ENCODE measurements at regions not wholly inside any gene's neighbourhood (a gene's known extent, or its start where the extent isn't known, plus 50 kb on each side); places are given as distances from the start of the nearest gene placed in this dataset.
"Not testable (repeated sequence)": the region's sequence is repeated elsewhere in the genome, so short reads cannot be mapped to it uniquely, and the experiment has no call there.

DNA sequence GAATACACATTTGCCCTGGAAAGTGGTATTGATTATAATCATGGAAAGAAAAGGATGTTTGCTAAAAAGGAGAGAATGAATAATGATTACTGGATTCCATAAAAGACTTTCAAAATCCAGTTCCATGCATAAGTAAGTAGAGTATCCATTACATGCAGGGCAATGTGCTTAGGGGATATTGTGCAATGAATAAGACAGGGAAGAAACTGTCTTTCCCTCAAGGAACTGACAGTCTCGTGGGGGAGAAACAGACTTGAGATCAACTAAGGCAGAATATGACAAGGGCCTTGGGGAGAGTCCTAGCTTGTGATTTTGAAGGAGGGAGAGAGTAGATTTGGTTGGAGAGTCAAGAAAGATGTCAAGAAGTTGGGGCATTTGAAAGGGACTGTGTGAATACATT is 130.6 kb downstream of the SPP2 start:
- DNase-seq: no peak

DNA sequence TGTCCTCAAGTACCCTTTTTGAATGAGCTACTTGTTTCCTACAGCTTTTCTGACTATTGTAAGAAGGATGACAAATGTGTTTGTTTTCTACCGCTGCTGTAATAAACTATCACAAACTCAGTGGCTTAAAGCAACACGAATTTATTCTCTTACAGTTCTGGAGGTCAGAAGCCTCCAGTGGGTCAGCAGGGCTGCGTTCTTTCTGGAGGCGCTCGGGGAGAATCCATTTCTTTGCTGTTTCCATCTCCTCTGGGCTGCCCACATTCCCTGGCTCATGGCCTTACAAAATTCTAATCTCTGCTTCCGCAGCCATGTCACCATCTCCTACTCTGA is 128.5 kb downstream of the SPP2 start:
- no peak for DNase-seq

DNA sequence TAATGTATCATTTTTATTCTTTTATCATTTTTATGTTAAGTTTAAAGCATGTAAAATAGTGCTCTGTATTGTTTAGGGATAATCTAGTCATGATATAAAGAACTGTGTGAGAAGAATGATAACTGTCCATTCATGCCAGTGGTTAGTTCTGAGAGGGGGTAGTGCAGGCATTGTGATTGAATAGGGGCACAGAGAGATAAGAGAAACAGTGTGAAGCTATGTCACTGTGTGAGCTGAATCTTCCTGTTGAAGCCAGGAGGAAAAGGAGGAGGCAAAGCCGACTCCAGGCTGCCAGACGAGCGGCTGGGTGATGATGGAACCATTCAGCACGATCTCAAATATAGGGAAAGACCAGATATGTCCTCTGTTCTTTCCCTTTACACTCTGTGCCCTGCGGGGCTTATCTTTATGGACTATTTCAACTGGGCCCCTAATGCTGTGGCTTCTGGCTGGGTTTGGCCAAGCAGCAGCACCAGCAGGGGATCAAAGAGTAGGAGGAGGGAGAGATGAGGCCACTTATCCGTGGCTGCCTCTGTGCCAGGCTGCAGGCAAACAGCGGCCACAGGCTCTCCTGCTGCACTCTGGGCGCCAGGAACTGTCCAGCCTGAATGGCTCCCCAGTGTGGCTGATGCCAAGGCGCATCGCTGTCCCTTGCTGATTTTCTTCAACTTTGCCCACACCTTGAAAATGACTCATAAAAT is 128.0 kb downstream of the SPP2 start:
- DNase-seq: no peak

DNA sequence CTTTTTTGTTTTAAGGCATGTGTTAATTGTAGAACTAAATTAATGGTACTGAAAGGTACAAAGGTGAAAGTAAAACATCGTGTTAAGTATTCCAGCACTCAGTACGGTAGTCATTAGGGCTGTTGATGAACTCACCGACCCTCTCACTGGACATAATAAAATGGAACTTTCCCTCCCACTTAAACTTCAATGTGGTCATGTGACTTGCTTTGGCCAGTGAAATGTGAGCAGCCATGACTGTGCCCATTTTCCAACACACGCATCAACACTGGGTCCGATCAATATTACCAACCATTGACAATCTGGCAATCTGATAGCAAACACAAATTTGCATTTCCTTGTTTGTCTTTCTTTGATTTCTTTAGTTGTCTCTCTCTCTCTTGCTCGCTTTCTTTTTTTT is 125.1 kb downstream of the SPP2 start:
- no peak for DNase-seq

DNA sequence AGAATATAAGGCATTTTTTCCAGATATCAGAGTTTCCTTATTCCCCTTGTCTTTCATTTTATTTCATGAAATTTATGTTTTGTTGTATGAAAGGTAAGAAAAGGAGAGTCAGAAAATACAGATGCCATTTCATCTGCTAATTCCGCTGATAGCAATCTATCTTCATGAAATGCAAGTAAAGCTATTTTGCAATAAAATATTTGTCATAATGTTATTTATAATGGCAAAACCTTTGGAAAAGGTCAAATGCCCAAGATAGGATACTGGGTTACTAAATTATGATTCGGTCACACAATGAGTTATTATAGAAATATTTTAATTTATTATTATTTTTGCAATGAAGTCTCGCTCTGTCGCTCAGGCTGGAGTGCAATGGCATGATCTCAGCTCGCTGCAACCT is 124.2 kb downstream of the SPP2 start:
- DNase-seq: no peak

DNA sequence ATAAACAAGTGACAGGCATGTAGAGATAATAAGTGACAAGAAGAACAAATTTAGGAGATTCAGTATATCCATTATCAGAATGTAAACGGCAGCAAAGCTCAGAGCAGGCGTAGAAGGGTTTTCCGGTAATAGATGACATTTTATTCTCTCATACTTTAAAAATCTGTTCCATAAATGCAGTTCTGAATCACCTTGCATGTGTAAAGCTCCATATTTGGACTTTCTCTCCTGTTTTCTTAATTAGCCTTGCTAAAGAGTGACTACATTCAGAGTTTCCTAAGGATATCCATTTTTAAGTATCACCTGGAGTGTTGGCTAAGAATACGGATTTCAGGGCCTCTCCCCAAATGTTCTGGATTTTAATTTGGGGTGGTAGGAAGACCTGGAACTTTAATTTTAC is 122.0 kb downstream of the SPP2 start:
- DNase-seq: no peak

DNA sequence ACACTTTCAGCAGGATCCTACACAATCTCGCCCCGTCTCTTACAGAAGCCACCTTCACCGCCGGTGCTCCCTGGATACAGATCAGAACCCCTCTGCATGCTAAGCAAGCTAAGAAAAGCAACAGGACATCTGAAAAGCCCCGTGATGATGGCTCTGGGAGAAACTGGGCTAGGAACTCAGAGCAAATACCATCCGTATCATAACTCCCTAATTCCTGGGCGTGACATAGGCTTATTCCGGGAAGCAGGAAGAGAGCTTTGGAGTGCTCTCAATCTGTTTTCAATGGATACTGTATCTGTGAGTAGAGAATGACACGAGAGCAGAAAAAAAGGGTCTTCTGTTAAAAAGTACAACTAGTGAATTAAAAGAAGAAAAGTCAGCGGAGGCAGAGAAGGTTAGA is 121.6 kb downstream of the SPP2 start:
- DNase-seq: no peak

DNA sequence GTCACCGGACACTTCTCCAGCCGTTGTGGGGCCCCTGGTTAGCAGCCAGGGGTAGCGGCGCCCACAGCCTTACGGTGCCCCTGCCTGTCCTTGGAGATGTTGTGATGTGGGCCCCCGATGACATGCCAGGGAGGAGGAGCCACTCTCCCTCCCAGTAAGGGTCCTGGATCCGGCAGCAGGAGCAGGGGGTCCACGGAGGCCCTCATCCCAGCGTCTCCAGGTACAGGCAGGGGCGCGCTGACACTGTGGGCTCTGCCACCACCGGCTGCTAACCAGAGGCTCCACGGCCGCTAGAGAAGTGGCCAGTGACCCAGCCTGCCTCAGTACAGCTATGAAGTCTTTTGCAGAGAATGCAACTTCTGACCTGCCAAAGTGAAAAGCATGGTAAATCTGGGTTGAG is 121.2 kb downstream of the SPP2 start:
- DNase-seq: no peak

DNA sequence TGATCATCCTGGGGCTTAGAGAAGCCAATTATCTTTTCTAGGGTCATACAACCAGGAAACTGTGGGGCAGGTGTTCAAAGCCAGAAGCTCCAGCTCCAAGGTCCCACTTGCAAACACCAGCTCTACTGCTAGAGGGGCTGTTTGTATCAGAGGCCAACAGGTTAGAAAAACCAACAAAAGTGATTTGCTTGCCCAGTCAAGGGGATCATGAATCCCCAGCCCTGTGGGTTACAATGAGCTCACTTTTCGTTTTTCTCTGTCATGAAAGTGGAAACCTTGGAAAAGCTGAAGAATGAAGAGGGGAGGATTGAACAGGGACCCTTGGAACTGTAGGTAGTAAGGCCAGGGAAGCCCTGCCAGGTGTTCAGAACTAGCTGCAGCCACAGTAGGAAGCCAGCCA is 119.2 kb downstream of the SPP2 start:
- DNase-seq: no peak

DNA sequence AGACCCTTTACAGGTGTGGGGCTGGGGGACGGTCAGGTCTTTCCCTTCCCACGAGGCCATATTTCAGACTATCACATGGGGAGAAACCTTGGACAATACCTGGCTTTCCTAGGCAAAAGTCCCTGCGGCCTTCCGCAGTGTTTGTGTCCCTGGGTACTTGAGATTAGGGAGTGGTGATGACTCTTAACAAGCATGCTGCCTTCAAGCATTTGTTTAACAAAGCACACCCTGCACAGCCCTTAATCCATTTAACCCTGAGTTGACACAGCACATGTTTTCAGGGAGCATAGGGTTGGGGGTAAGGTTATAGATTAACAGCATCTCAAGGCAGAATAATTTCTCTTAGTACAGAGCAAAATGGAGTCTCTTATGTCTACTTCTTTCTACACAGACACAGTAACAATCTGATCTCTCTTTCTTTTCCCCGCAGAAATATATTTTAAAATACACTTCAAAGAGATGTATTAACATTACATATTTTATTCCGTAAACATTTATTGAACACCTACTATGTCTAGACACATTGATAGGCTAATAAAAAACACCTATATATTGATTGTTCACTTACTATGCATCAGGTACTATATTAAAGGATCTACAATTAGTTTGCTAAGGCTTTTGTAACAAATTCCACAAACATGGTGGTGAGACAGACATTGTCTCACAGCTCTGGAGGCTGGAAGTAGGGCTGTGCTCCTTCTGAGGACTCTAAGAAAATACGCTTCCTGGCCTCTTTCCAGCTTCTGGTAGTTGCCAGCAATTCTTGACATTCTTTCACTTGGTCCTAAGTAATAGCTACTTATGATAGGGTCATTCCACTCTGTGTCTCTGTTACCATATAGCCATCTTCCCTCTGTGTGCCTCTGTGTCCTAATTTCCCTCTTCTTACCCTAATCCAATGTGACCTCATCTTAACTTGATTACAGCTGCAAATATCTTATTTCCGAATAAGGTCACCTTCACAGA is 118.4 kb downstream of the SPP2 start:
- DNase-seq: not testable (repeated sequence)

DNA sequence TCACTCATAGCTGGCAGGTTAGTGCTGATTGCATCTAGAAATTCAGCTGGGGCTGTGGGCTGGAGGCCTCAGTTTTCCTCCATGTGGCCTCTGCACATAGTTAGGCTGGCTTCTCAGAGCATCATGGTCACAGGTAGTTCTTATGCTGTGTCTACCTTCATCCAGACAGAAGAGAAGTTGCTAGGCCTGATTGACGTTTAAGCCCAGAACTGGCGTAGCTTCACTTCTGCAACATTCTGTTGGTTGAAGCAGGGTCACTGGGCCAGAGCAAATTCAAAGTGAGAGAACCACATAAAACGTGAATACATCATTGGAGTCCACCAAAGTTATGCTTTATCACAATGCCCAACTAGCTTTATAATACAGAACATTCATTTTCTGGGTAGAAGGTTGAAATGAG is 116.0 kb downstream of the SPP2 start:
- no peak for DNase-seq

DNA sequence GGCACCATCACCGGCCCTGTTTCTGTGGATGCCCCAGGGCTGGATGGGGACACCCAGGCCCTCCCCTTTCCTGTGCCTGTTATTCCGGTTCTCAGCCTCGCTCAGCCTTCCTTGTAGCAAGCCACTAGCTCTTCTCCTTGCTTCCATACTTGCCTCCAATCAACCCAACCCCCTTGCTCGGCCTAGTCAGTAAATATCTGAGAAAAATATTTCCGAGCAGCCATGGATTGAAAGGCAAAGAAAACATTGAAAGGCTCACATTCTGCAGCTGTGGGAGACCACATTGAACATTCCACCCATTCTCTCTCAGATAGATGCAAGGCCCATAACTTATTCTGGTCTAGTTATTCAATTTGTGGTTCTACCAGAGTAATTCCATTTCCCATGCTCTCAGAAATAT is 114.9 kb downstream of the SPP2 start:
- no peak for DNase-seq

DNA sequence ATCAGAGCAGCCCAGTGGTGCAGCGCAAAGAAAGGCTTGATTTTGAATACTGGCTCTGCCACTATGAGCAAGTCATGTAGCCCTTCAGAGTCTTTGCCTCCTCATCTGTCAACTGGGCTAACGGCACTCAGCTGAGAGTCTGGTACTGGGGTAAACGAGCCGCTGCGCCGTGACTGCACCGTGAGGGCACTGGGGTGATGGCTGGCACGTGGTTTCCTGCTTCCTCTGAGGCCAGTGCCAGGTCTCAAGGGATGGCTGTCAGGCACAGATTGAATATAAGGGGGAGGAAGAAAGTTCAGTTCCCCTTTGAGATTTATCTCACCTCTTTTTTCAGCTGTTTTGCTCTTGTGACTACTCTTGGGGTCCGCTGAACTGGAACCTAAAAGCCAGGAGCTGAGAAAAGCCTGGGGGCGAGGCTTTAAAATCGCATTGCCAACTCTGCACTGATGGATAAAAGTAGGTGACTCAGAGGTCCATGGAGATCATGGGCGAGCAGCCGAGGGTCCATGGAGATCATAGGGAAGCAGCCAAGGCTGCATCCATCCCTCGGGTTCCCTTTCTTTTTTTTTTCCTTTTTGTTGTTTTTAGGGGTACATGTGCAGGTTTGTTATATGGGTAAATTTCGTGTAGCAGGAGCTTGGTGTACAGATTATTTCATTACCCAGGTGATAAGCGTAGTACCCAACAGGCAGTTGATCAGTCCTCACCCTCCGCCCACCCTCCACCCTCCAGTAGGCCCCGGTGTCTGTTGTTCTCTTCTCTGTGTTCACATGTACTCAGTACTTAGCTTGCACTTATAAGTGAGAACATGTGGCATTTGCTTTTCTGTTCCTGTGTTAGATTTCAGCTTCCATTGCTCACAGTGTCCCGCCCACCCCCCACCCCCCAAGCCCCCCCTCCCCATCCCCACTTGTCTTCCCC is 114.3 kb downstream of the SPP2 start:
- peak; percentile 29 for DNase-seq

DNA sequence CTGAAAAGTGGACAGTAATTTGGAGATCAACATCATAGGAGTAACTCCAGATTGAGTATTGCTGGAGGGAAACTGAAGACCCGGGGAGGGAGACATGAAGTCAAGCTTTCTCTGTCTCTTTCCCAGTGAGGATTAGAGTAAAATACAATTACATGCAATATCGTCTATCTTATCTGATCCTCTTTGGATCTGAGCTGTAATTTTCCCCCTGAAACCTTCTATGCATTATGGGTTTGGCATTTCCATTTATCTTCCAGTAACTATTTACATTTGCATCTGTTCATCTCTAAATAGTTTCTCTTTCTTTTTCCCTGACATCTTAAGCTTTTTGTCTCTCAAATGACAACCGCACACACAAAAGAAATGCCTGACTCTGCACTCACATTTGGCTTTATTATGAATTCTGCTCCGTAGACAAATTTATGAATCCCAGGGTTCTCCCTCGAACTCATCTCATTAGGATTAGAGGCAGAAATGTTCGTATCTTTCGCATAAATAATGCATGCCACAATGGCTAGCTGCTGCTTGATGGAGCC is 113.1 kb downstream of the SPP2 start:
- DNase-seq: no peak

DNA sequence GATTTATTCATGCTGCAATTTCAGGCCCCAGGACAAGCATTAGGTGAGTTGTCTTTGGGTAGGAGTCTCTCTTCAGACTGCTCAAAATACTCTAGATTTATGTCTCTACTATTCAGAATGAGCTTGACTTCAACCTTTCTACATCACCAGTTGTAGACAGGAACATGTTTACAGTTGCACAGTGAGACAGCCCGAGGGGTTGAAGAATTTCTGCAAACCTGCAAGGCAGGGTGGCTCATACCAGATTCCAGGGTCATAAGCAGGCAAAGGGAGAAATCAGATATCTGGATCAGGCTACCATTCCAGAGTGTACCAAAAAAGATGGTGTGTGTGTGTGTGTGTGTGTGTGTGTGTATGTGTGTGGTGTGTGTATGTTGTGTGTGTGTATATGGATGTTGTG is 112.4 kb downstream of the SPP2 start:
- no peak for DNase-seq

DNA sequence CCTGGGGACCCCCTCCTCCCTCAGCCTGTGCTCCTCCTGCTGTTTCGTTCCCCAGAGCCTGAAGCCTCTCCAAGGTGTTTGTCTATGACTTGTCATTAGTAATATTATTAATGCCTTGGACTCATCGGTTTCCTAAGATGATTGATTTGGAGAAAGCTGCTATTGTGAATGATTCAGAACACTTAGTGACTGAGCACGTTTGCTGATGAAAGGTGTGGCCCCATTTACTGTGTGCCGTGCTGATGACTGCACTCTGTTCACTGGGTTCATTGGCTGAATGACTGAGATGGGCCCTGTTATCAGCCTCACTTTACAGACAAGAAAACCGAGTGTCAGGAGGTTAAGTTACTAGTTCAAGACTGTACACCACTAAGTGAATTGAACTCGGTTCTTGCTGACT is 111.4 kb downstream of the SPP2 start:
- no peak for DNase-seq

DNA sequence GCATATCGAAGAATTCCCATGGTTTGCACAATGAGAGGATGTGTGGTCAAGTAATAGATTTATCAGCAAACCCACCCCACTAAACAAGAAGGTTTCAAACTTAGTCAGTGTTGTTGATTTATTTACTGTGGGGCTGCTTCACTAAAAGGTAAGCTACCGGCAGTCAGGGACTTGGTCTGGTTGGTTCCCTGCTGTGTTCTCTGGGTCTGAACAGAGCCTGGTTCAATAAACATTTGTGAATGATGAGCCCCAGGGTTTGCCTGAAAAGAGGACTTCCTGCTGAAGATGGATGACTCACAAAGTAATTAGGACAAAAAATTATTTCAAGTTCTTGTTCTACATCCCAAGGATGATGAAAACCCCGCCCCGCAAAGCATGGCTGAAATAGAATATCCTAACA is 108.3 kb downstream of the SPP2 start:
- no peak for DNase-seq

DNA sequence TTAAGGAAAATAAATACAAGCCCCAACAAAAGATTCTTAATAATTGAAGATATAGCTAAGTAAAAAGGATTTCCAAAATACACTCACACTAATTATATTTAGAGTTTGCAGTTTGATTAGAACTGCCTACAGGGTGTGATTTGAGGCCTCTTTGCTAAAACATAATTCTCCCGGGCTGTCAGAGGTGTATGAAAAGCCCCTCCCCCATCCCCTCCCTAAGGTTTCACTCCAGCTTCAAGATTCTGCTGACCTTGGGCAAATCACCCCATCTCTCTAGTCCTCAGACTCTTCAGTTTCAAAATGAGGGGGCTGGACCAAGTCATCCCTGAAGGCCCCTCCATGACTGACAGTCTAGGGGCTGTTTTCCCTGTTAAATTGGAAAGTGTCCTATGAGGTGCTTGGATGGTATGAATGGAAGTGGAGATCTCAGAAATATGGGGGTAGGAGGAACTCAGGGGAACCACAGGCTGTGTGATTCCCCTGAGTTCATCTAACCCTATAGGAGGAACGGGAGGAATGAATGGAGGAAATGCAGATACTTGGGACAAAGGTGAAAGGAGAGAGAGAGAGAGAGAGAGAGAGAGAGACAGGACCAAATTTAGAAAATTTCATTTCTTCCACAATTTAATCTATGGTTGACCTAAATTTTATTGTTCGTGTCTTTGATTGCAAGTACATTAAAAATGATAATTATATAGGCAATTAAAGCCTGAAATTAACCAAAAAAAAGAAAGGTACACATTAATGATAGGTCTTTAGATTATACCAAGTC is 107.5 kb downstream of the SPP2 start:
- no peak for DNase-seq

DNA sequence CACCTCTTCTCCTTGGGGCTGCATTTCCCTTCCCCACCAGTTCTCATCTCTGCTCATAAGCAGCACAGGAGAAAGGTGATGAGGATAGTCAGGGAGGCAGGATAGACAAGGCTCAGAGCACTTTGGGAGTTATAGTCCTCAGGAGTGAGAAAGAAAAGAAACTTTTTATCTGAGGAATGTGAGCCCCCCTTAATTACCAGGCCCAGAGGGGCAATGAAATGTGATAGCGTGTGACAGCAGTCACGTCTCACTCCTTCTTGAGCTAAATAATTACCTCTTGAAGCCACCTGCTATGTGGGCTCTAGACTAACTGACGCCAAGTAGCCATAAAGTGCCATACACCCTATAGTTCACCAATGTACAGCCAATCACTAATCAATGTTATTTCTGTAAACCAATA is 105.8 kb downstream of the SPP2 start:
- no peak for DNase-seq

DNA sequence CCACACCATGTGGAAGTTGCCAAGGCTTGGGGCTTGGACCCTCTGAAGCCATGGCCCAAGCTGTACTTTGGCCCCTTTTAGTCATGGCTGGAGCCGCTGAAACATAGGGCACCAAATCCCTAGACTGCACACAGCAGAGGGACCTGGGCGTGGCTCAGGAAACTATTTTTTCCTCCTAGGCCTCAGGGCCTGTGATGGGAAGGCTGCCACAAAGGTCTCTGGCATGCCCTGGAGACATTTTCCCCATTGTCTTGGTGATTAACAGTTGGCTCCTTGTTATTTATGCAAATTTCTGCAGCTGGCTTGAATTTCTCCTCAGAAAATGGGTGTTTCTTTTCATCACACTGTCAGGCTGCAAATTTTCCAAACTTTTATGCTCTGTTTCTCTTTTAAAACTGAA is 102.3 kb downstream of the SPP2 start:
- not testable (repeated sequence) for DNase-seq

DNA sequence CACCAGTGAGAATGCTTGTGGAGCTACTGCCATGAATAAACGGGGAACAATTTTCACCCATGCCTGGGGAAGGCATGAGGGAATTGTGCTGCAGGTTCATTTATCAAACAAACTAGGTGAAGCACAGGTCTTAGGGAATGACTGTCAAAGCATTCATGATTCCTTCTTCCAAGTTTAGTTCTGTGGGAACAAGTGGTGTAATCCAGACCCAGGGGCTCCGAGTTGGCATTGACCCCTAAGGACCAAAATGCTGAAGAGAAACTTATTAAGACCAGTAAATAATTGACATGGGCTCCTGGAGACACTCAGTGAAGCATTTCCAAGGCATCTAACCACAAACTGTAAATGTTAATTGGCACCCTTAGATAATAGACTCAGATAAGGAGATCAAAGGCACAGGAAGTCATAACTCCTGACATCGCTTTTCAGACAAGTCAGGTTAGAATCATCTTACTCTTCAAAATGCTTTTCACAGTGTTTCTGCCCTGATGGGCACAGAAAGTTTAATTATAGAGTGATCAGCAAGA is 96.9 kb downstream of the SPP2 start:
- no peak for DNase-seq

Data from activated naive CD4-positive, alpha-beta T cell treated with anti-CD3 and anti-CD28 coated beads, Interleukin-2, amount 50 U/mL, for 16 hours (primary cell).